IMR-90 (cell line): ENCODE measurements at regions not wholly inside any gene's neighbourhood (a gene's known extent, or its start where the extent isn't known, plus 50 kb on each side); places are given as distances from the start of the nearest gene placed in this dataset.

Experiments
- ATAC-seq: fragments of 200-7000 bp; cut with Tn5 transposase; 2 replicates; pipeline ENCODE4 v1.9.1; 2020; ENCODE audit warnings: low read depth, mild to moderate bottlenecking, moderate library complexity
- BruUV-seq: library from RNA; stranded (reverse); fragments of 400-500 nt; replicated peaks from 2 replicates; lab custom pipeline; 2021; lab: Mats Ljungman, UMichigan
- CTCF ChIA-PET: fragments of 300-600 bp; formaldehyde crosslinking; extraction: SDS; loops from one replicate; lab custom pipeline; 2021; ENCODE audit warnings: antibody characterized with exemption; lab: Yijun Ruan, JAX
- POLR2A ChIA-PET: fragments of 300-600 bp; sonication (Branson Sonifier 250); formaldehyde crosslinking; loops from one replicate; lab custom pipeline; 2022; ENCODE audit warnings: antibody characterized with exemption; ENCODE audit not compliant: unreplicated experiment; lab: Charles Lee
- DNase-seq: peaks from one replicate; pipeline ENCODE4 v3.0.0; 2013
- H2AFZ ChIP-seq: replicated peaks from 2 replicates; pipeline ENCODE3; 2013; ENCODE audit warnings: low read length, mild to moderate bottlenecking; ENCODE audit not compliant: poor library complexity
- H2AK5ac ChIP-seq: 2 replicates; pipeline ENCODE4 v1.6.1; 2013; ENCODE audit warnings: low read depth, low read length, inconsistent platforms
- H2AK9ac ChIP-seq: replicated peaks from 2 replicates; pipeline ENCODE3; 2013; ENCODE audit warnings: mild to moderate bottlenecking, low read depth, low read length, moderate library complexity; ENCODE audit not compliant: poor library complexity
- H2BK120ac ChIP-seq: 2 replicates; pipeline ENCODE4 v1.6.1; 2013; ENCODE audit warnings: low read depth, low read length, inconsistent platforms
- H2BK15ac ChIP-seq: 3 replicates; pipeline ENCODE4 v1.6.1; 2013; ENCODE audit warnings: low read depth, low read length, inconsistent platforms
- H2BK20ac ChIP-seq: 2 replicates; pipeline ENCODE4 v1.6.1; 2013; ENCODE audit warnings: low read depth, mild to moderate bottlenecking, inconsistent platforms, low read length, moderate library complexity
- H2BK5ac ChIP-seq: 2 replicates; pipeline ENCODE4 v1.6.1; 2013; ENCODE audit warnings: mild to moderate bottlenecking, low read depth, low read length, inconsistent platforms; ENCODE audit not compliant: poor library complexity, severe bottlenecking
- H3K14ac ChIP-seq: replicated peaks from 2 replicates; pipeline ENCODE4 v1.6.1; 2013; ENCODE audit warnings: low read depth, low read length, inconsistent platforms
- H3K18ac ChIP-seq: 2 replicates; pipeline ENCODE4 v1.6.1; 2013; ENCODE audit warnings: low read depth, low read length, control low read depth
- H3K23ac ChIP-seq: 2 replicates; pipeline ENCODE4 v1.6.1; 2013; ENCODE audit warnings: low read depth, low read length, inconsistent platforms
- H3K27ac ChIP-seq: 2 replicates; pipeline ENCODE4 v1.5.1; 2013; ENCODE audit warnings: mild to moderate bottlenecking, control low read depth, low read length; ENCODE audit not compliant: insufficient read depth
- H3K27me3 ChIP-seq: 2 replicates; pipeline ENCODE4 v1.6.1; 2013; ENCODE audit warnings: low read length; ENCODE audit not compliant: control insufficient read depth, insufficient read depth
- H3K36me3 ChIP-seq: 2 replicates; pipeline ENCODE4 v1.6.1; 2013; ENCODE audit warnings: low read length, mixed read lengths; ENCODE audit not compliant: control insufficient read depth, insufficient read depth
- H3K4ac ChIP-seq: 2 replicates; pipeline ENCODE4 v1.6.1; 2013; ENCODE audit warnings: low read depth, low read length, inconsistent platforms
- H3K4me1 ChIP-seq: 2 replicates; pipeline ENCODE4 v1.6.1; 2013; ENCODE audit warnings: low read length, mixed read lengths; ENCODE audit not compliant: control insufficient read depth, insufficient read depth
- H3K4me2 ChIP-seq: 2 replicates; pipeline ENCODE4 v1.6.1; 2013; ENCODE audit warnings: low read depth, mild to moderate bottlenecking, control low read depth, low read length, moderate library complexity
- H3K4me3 ChIP-seq: 2 replicates; pipeline ENCODE4 v1.5.1; 2013; ENCODE audit warnings: low read depth, mild to moderate bottlenecking, control low read depth, low read length, moderate library complexity; ENCODE audit not compliant: insufficient read depth
- H3K56ac ChIP-seq: 2 replicates; pipeline ENCODE4 v1.6.1; 2013; ENCODE audit warnings: low read length, inconsistent platforms; ENCODE audit not compliant: insufficient read depth; ENCODE audit errors: extremely low read depth
- H3K79me1 ChIP-seq, 2 experiments: 2 replicates each; pipeline ENCODE4 v1.6.1; 2013; ENCODE audit warnings: low read length in 2 of 2, inconsistent platforms in 1 of 2, low read depth in 1 of 2
- H3K9ac ChIP-seq: 2 replicates; pipeline ENCODE4 v1.6.1; 2013; ENCODE audit warnings: low read depth, low read length, control low read depth
- H3K9me1 ChIP-seq: 2 replicates; pipeline ENCODE4 v1.6.1; 2013; ENCODE audit warnings: low read length, inconsistent platforms; ENCODE audit not compliant: insufficient read depth
- H3K9me3 ChIP-seq: 2 replicates; pipeline ENCODE4 v1.6.1; 2013; ENCODE audit warnings: low read length; ENCODE audit not compliant: control insufficient read depth, insufficient read depth
- H4K20me1 ChIP-seq: 2 replicates; pipeline ENCODE4 v1.6.1; 2013; ENCODE audit warnings: low read length, inconsistent platforms; ENCODE audit not compliant: insufficient read depth
- H4K5ac ChIP-seq: 2 replicates; pipeline ENCODE4 v1.6.1; 2013; ENCODE audit warnings: mild to moderate bottlenecking, low read depth, low read length, control low read depth
- H4K8ac ChIP-seq, 2 experiments: 2 replicates each; pipeline ENCODE4 v1.6.1; 2013; ENCODE audit warnings: low read depth in 2 of 2, low read length in 2 of 2, control low read depth in 1 of 2, inconsistent platforms in 1 of 2
- H4K91ac ChIP-seq: 2 replicates; pipeline ENCODE4 v1.6.1; 2013; ENCODE audit warnings: low read depth, low read length, inconsistent platforms; ENCODE audit not compliant: insufficient read depth
- CEBPB ChIP-seq: IDR thresholded peaks from 2 replicates; pipeline ENCODE4 v1.6.1; 2012; ENCODE audit warnings: low read depth, low read length, improper control_type of control experiment
- FOS ChIP-seq: fragments of 150-350 bp; IDR thresholded peaks from 2 replicates; pipeline ENCODE4 v1.6.1; 2016; ENCODE audit warnings: low read depth, low read length
- MAFK ChIP-seq: IDR thresholded peaks from 2 replicates; pipeline ENCODE4 v1.6.1; 2012; ENCODE audit warnings: low read depth, low read length, improper control_type of control experiment
- MAZ ChIP-seq: IDR thresholded peaks from 2 replicates; pipeline ENCODE4 v1.6.1; 2012; ENCODE audit warnings: low read depth, mild to moderate bottlenecking, low read length, improper control_type of control experiment, moderate library complexity, borderline replicate concordance
- MXI1 ChIP-seq: IDR thresholded peaks from 2 replicates; pipeline ENCODE4 v1.6.1; 2012; ENCODE audit warnings: low read depth, mild to moderate bottlenecking, low read length, moderate library complexity, borderline replicate concordance
- NFE2L2 ChIP-seq: fragments of 150-350 bp; IDR thresholded peaks from 2 replicates; pipeline ENCODE4 v1.6.1; 2016; ENCODE audit warnings: low read depth, mild to moderate bottlenecking, low read length
- POLR2A ChIP-seq: IDR thresholded peaks from 2 replicates; pipeline ENCODE4 v1.6.1; 2012; ENCODE audit warnings: mild to moderate bottlenecking, low read depth, low read length
- RAD21 ChIP-seq: IDR thresholded peaks from 2 replicates; pipeline ENCODE4 v1.6.1; 2012; ENCODE audit warnings: low read length, improper control_type of control experiment
- RCOR1 ChIP-seq: IDR thresholded peaks from 2 replicates; pipeline ENCODE4 v1.6.1; 2012; ENCODE audit warnings: mild to moderate bottlenecking, low read length, improper control_type of control experiment; ENCODE audit not compliant: insufficient replicate concordance
- RFX5 ChIP-seq: IDR thresholded peaks from 2 replicates; pipeline ENCODE4 v1.8.0; 2012; ENCODE audit warnings: low read depth, mild to moderate bottlenecking, low read length, moderate library complexity
- SMC3 ChIP-seq: fragments of 150-350 bp; IDR thresholded peaks from 2 replicates; pipeline ENCODE4 v1.6.1; 2016; ENCODE audit warnings: low read depth, mild to moderate bottlenecking, antibody characterized with exemption, low read length, moderate library complexity
- USF2 ChIP-seq: fragments of 150-350 bp; IDR thresholded peaks from 2 replicates; pipeline ENCODE4 v1.6.1; 2017; ENCODE audit warnings: mild to moderate bottlenecking, antibody characterized with exemption, low read length, low read depth
- WGBS, 2 experiments: methylation state at CpG; one replicate each; pipeline versions ENCODE4 v1.1.5 to v1.1.7; 2013; ENCODE audit warnings: missing lambda C conversion rate in 2 of 2; ENCODE audit not compliant: insufficient read length in 1 of 2; ENCODE audit errors: extremely low coverage in 2 of 2; 5-methylcytosine and 5-hydroxymethylcytosine counted together
- dilution Hi-C: fragments of 300-500 bp; cut with HindIII; formaldehyde crosslinking; loops from one replicate; pipeline ENCODE4 v1.14.3; 2018; ENCODE audit warnings: low sequenced_read_pairs; ENCODE audit not compliant: unreplicated experiment
- in situ Hi-C: fragments of 300-500 bp; cut with MboI; formaldehyde crosslinking; loops from 3 replicates; pipeline ENCODE4 v1.14.3; 2019; ENCODE audit warnings: low sequenced_read_pairs, inconsistent platforms, mixed read lengths
- intact Hi-C: fragments of 100-400 bp; cut with micrococcal nuclease; formaldehyde crosslinking; loops from 2 replicates; pipeline ENCODE4 v1.10.0; 2022
- TF ChIP-seq, protein P1 (sequence below): conservative IDR thresholded peaks from 2 replicates; pipeline ENCODE4 v1.5.1; 2012; ENCODE audit warnings: mild to moderate bottlenecking, low read depth, low read length, improper control_type of control experiment
- TF ChIP-seq, protein P2 (sequence below): fragments of 150-350 bp; IDR thresholded peaks from 2 replicates; pipeline ENCODE4 v1.6.1; 2016; ENCODE audit warnings: low read depth, mild to moderate bottlenecking, low read length, moderate library complexity, borderline replicate concordance

DNA sequence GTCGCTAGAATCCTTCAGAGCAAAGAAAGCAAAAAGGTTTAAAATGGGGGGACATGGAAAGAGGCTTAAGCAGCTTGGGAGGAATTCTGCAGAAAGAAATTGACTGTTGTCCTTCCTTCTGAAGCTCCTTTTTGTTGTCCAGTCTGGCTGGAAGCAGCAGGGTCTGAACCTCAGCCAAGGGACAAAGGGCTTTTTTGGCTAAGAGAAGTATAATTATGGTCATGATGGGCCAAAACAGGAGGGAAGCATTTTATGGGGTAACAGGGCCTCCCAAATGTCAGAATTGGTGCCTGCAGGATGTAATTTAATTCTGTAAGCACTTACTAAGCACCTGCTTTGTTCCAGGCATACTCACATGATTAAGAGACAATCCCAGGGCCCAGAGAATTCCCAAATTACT lies 74.2 kb upstream of the CPEB2 start:
- WGBS, 2 experiments, result no CpG with 5 or more reads among the region's 1 CpG
- no peaks in the 10 kb centered on the region for H3K27me3 ChIP-seq
- no peak overlapping the region for H2BK120ac ChIP-seq
- no peak overlapping the region for H3K9ac ChIP-seq
- no peak overlapping the region for H3K56ac ChIP-seq
- dilution Hi-C loops (no loop called here), intact Hi-C loops (no loop called here), in situ Hi-C loops (no loop called here)
- no peak overlapping the region for H3K27ac ChIP-seq
- no peak overlapping the region for H2BK15ac ChIP-seq
- H2BK5ac ChIP-seq, result no peak overlapping the region
- no peak overlapping the region for H3K23ac ChIP-seq
- ChIA-PET POLR2A (no interaction called here), CTCF (no interaction called here)
- no peak overlapping the region for H3K14ac ChIP-seq
- DNase-seq (no peak), ATAC-seq (no peak)
- no peak overlapping the region for H3K4me2 ChIP-seq
- H2AK5ac ChIP-seq, result no peak overlapping the region
- H3K18ac ChIP-seq, result no peak overlapping the region
- no peaks in the 10 kb centered on the region for H3K4me1 ChIP-seq
- no TSS peak for BruUV-seq
- no peaks in the 10 kb centered on the region for H3K9me1 ChIP-seq
- H3K4me3 ChIP-seq, result no peak overlapping the region
- no peak overlapping the region for H4K5ac ChIP-seq
- H4K91ac ChIP-seq, result no peak overlapping the region
- H3K4ac ChIP-seq, result no peak overlapping the region
- no peaks in the 10 kb centered on the region for H3K9me3 ChIP-seq
- H4K8ac ChIP-seq, result no peak overlapping the region
- no peak overlapping the region for H2BK20ac ChIP-seq
- no peak overlapping the region for H2AFZ ChIP-seq
- no peaks in the 10 kb centered on the region for H4K20me1 ChIP-seq
- no peaks in the 10 kb centered on the region for H3K36me3 ChIP-seq
- no peak for TF ChIP-seq MAZ
- TF ChIP-seq NFE2L2, result no peak
- TF ChIP-seq SMC3, result no peak
- TF ChIP-seq, protein P1, sequence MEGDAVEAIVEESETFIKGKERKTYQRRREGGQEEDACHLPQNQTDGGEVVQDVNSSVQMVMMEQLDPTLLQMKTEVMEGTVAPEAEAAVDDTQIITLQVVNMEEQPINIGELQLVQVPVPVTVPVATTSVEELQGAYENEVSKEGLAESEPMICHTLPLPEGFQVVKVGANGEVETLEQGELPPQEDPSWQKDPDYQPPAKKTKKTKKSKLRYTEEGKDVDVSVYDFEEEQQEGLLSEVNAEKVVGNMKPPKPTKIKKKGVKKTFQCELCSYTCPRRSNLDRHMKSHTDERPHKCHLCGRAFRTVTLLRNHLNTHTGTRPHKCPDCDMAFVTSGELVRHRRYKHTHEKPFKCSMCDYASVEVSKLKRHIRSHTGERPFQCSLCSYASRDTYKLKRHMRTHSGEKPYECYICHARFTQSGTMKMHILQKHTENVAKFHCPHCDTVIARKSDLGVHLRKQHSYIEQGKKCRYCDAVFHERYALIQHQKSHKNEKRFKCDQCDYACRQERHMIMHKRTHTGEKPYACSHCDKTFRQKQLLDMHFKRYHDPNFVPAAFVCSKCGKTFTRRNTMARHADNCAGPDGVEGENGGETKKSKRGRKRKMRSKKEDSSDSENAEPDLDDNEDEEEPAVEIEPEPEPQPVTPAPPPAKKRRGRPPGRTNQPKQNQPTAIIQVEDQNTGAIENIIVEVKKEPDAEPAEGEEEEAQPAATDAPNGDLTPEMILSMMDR, result no peak
- TF ChIP-seq RCOR1, result no peak
- no peak for TF ChIP-seq RFX5
- TF ChIP-seq, protein P2, sequence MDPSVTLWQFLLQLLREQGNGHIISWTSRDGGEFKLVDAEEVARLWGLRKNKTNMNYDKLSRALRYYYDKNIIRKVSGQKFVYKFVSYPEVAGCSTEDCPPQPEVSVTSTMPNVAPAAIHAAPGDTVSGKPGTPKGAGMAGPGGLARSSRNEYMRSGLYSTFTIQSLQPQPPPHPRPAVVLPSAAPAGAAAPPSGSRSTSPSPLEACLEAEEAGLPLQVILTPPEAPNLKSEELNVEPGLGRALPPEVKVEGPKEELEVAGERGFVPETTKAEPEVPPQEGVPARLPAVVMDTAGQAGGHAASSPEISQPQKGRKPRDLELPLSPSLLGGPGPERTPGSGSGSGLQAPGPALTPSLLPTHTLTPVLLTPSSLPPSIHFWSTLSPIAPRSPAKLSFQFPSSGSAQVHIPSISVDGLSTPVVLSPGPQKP, result no peak
- no peak for TF ChIP-seq USF2
- no peak for TF ChIP-seq MXI1
- TF ChIP-seq RAD21, result no peak
- no peak for TF ChIP-seq CEBPB
- TF ChIP-seq MAFK, result no peak
- no peak for TF ChIP-seq FOS
- no peak for TF ChIP-seq POLR2A
- no peak overlapping the region for H2AK9ac ChIP-seq
- H3K79me1 ChIP-seq, result no peaks in the 10 kb centered on the region
